ENCODE measurements at regions not wholly inside any gene's neighbourhood (a gene's known extent, or its start where the extent isn't known, plus 50 kb on each side); places are given as distances from the start of the nearest gene placed in this dataset.

- Mint-ChIP-seq H3K4me3 (ENCODE audit: unreplicated experiment) (no peak overlapping the region), H3K36me3 (ENCODE audit: unreplicated experiment) (peaks cover 6% of the 10 kb centered on the region), H3K4me1 (ENCODE audit: low read depth, unreplicated experiment) (no peaks in the 10 kb centered on the region), H3K9me3 (ENCODE audit: unreplicated experiment) (peaks cover 2% of the 10 kb centered on the region), H3K27ac (ENCODE audit: unreplicated experiment) (no peak overlapping the region), H3K27me3 (ENCODE audit: unreplicated experiment) (no peaks in the 10 kb centered on the region)
- no peak for DNase-seq
- TF ChIP-seq CTCF (IDR thresholded peaks at IDR 0.05; ENCODE audit: partially characterized antibody, unreplicated experiment): no peak
These were observed 448.2 kb upstream of the CCDC54 start for GRCh38 chr3:106929081-106929480.

DNA sequence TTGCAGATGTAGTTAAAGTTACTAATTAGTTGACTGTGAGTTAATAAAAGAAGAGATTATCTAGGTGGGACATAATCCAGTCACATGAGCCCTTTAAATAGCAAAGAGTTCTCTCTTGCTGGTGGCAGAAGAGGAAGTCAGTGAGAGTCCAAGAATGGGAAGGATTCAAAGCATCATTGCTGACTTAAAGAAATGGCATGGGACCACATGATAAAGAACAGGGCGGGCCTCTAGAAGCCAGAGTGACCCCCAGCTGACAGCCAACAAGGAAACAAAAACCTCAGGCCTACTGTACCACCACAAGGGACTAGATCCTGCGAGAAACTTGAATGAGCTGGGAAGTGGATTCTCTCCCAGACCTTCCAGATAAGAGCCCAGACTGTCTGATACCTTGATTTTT, 447.2 kb upstream of the CCDC54 start:
- no peak for DNase-seq
- Mint-ChIP-seq H3K36me3 (ENCODE audit: unreplicated experiment) (peaks cover 6% of the 10 kb centered on the region), H3K27ac (ENCODE audit: unreplicated experiment) (no peak overlapping the region), H3K27me3 (ENCODE audit: unreplicated experiment) (no peaks in the 10 kb centered on the region), H3K4me3 (ENCODE audit: unreplicated experiment) (no peak overlapping the region), H3K4me1 (ENCODE audit: low read depth, unreplicated experiment) (no peaks in the 10 kb centered on the region), H3K9me3 (ENCODE audit: unreplicated experiment) (peaks cover 2% of the 10 kb centered on the region)
- TF ChIP-seq CTCF (IDR thresholded peaks at IDR 0.05; ENCODE audit: partially characterized antibody, unreplicated experiment): no peak

- Mint-ChIP-seq H3K9me3 (ENCODE audit: unreplicated experiment) (peaks cover 1% of the 10 kb centered on the region), H3K4me3 (ENCODE audit: unreplicated experiment) (no peak overlapping the region), H3K36me3 (ENCODE audit: unreplicated experiment) (peaks cover 6% of the 10 kb centered on the region), H3K27me3 (ENCODE audit: unreplicated experiment) (no peaks in the 10 kb centered on the region), H3K4me1 (ENCODE audit: low read depth, unreplicated experiment) (no peaks in the 10 kb centered on the region), H3K27ac (ENCODE audit: unreplicated experiment) (no peak overlapping the region)
- no peak for TF ChIP-seq CTCF (IDR thresholded peaks at IDR 0.05; ENCODE audit: partially characterized antibody, unreplicated experiment)
- DNase-seq: no peak
These were observed 445.3 kb upstream of the CCDC54 start for GRCh38 chr3:106931904-106932303.

DNA sequence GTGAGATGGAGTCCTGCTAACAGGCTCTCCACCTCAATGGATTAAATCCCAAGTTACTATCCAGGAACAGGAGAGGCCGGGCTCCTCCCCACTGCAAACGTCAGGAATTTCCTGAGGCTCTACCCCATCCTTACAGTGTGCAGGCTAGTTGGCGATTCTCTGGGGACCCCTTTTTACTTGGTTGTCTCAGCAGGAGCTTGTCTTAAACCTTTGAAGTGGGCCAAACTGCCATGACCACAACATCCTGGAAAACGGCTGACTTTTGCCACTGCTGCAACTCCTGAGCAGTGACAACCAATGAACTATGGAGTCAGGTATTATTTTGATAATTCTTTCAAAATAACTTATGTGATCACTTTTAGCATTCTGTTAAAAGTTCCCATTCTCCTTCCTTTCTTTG, 440.9 kb upstream of the CCDC54 start:
- Mint-ChIP-seq H3K4me1 (ENCODE audit: low read depth, unreplicated experiment) (no peaks in the 10 kb centered on the region), H3K27me3 (ENCODE audit: unreplicated experiment) (no peaks in the 10 kb centered on the region), H3K27ac (ENCODE audit: unreplicated experiment) (no peak overlapping the region), H3K9me3 (ENCODE audit: unreplicated experiment) (peaks cover 1% of the 10 kb centered on the region), H3K4me3 (ENCODE audit: unreplicated experiment) (no peak overlapping the region), H3K36me3 (ENCODE audit: unreplicated experiment) (no peaks in the 10 kb centered on the region)
- no peak for TF ChIP-seq CTCF (IDR thresholded peaks at IDR 0.05; ENCODE audit: partially characterized antibody, unreplicated experiment)
- DNase-seq: no peak

DNA sequence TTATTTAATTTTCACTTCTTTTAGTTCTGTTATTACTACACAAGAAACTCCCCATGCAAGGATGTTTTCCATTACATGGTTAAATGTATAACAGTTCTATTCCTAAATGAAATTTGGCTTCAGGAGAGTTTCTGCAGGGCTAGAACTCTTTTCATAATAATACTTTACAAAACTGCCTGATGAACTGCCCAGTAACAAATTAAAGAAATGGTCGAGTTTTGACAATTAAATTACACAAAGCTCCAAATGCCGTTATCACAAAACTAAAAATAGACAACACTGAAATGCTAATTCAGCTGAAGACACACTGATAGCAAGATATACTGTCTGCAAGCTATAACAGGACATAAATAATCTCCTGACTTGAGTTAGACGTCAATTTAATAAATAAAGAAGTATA, 435.2 kb upstream of the CCDC54 start:
- no peak overlapping the region for H3K27ac Mint-ChIP-seq (ENCODE audit: unreplicated experiment)
- no peaks in the 10 kb centered on the region for H3K4me1 Mint-ChIP-seq (ENCODE audit: low read depth, unreplicated experiment)
- no peak overlapping the region for H3K4me3 Mint-ChIP-seq (ENCODE audit: unreplicated experiment)
- TF ChIP-seq CTCF (IDR thresholded peaks at IDR 0.05; ENCODE audit: partially characterized antibody, unreplicated experiment): no peak
- no peak for DNase-seq
- H3K27me3 Mint-ChIP-seq (ENCODE audit: unreplicated experiment): no peaks in the 10 kb centered on the region
- no peaks in the 10 kb centered on the region for H3K36me3 Mint-ChIP-seq (ENCODE audit: unreplicated experiment)
- H3K9me3 Mint-ChIP-seq (ENCODE audit: unreplicated experiment): peaks cover 1% of the 10 kb centered on the region

All from glutamatergic neuron (in vitro differentiated cells).